Hepatocyte (in vitro differentiated cells): ENCODE measurements at regions not wholly inside any gene's neighbourhood (a gene's known extent, or its start where the extent isn't known, plus 50 kb on each side); places are given as distances from the start of the nearest gene placed in this dataset.

Experiments used
- CTCF ChIP-seq: fragments of 200-600 bp; sonication (generic); IDR thresholded peaks from 2 replicates; pipeline ENCODE4 v1.5.1; 2016; ENCODE audit warnings: antibody characterized with exemption, mild to moderate bottlenecking; ENCODE audit not compliant: poor library complexity
- EZH2 ChIP-seq: fragments of 200-600 bp; sonication (generic); IDR thresholded peaks from 2 replicates; pipeline ENCODE4 v1.6.1; 2016; ENCODE audit warnings: antibody characterized with exemption, mild to moderate bottlenecking, borderline replicate concordance
- EZH2phosphoT487 ChIP-seq: fragments of 200-600 bp; sonication (generic); IDR thresholded peaks from one replicate; pipeline ENCODE4 v1.6.1; 2018; ENCODE audit warnings: antibody characterized with exemption, mild to moderate bottlenecking, low read depth, moderate library complexity; ENCODE audit not compliant: unreplicated experiment, severe bottlenecking

- TF ChIP-seq CTCF = no peak
- no peak for TF ChIP-seq EZH2
- TF ChIP-seq EZH2phosphoT487 = no peak
Observed at GRCh38 chr18:40075616-40076015, 1879.4 kb upstream of the PIK3C3 start.
